ENCODE measurements at regions not wholly inside any gene's neighbourhood (a gene's known extent, or its start where the extent isn't known, plus 50 kb on each side); places are given as distances from the start of the nearest gene placed in this dataset.

GRCh38 chr1:229122606-229123005 is 148.3 kb upstream of the RAB4A start:
- ATAC-seq (no peak), DNase-seq (ENCODE audit: low spot score) (no peak), FAIRE-seq (no peak)
- Histone ChIP-seq H3K4me3 (replicated peaks in 1 of 3; ENCODE audit: insufficient read depth in 1 of 3, low read depth in 2 of 3, low read length in 3 of 3) (no peak overlapping the region), H3K36me3 (replicated peaks in 1 of 2; ENCODE audit: control insufficient read depth in 1 of 2, insufficient read depth in 2 of 2, low read length in 2 of 2) (no peaks in the 10 kb centered on the region), H3K27me3 (ENCODE audit: control insufficient read depth in 1 of 2, insufficient read depth in 2 of 2, low read length in 2 of 2) (no peaks in the 10 kb centered on the region), H3K4me1 (ENCODE audit: insufficient read depth, low read length) (peaks cover 47% of the 10 kb centered on the region), H3K27ac (ENCODE audit: extremely low read length, insufficient read depth, low read length) (no peak overlapping the region), H3K9me3 (ENCODE audit: low read length) (no peaks in the 10 kb centered on the region), H4K20me1 (ENCODE audit: insufficient read depth, low read length) (no peaks in the 10 kb centered on the region), H3K4me2 (ENCODE audit: low read depth, low read length) (no peak overlapping the region), H3K79me2 (ENCODE audit: insufficient read depth, low read length) (no peaks in the 10 kb centered on the region), H2AFZ (ENCODE audit: low read length) (no peak overlapping the region), H3K9ac (ENCODE audit: insufficient read depth, low read depth, low read length) (no peak overlapping the region)
- WGBS (ENCODE audit: low lambda C conversion rate) = 87% methylated on average over 6 of the region's 6 CpGs
- ChIA-PET POLR2A (no interaction called here), CTCF (ENCODE audit: low intra/inter-chr PET ratio, low total read pairs) (no interaction called here)
- intact Hi-C loops (cut with micrococcal nuclease; ENCODE audit: unreplicated experiment) = no loop called here
- in situ Hi-C loops (cut with HindIII; ENCODE audit: extremely low pct_ligation_motif_present, low pct_unique_long_range_greater_than_20kb) = no loop called here
- BruUV-seq (replicated peaks) = no TSS peak
- TF ChIP-seq DPF2 (CRISPR knock-in tag; IDR thresholded peaks at IDR 0.05; ENCODE audit: borderline replicate concordance, low read depth) (no peak), ZNF530 (CRISPR knock-in tag; IDR thresholded peaks at IDR 0.05; ENCODE audit: low read depth) (no peak), POLR2AphosphoS5 (IDR thresholded peaks at IDR 0.05; ENCODE audit: low read depth, low read length) (no peak), PHF8 (CRISPR knock-in tag; IDR thresholded peaks at IDR 0.05) (no peak), RARG (CRISPR knock-in tag; IDR thresholded peaks at IDR 0.05; ENCODE audit: low read depth) (no peak), ZMAT3 (CRISPR knock-in tag; conservative IDR thresholded peaks at IDR 0.05) (no peak), ZNF550 (CRISPR knock-in tag; IDR thresholded peaks at IDR 0.05; ENCODE audit: borderline replicate concordance) (no peak), ZNF816 (CRISPR knock-in tag; IDR thresholded peaks at IDR 0.05; ENCODE audit: borderline replicate concordance) (no peak), ZNF724P (CRISPR knock-in tag; IDR thresholded peaks at IDR 0.05; ENCODE audit: borderline replicate concordance) (no peak), E2F5 (CRISPR knock-in tag; conservative IDR thresholded peaks at IDR 0.05) (no peak), ZNF317 (CRISPR knock-in tag; IDR thresholded peaks at IDR 0.05) (no peak), ISX (CRISPR knock-in tag; conservative IDR thresholded peaks at IDR 0.05) (no peak), ZFP36 (IDR thresholded peaks at IDR 0.05; ENCODE audit: borderline replicate concordance, low read depth, low read length, partially characterized antibody) (no peak), HNF4G (IDR thresholded peaks at IDR 0.05; ENCODE audit: borderline replicate concordance, low read depth, low read length) (no peak), HNF4G (CRISPR knock-in tag; IDR thresholded peaks at IDR 0.05; ENCODE audit: borderline replicate concordance, low read depth) (no peak)
- TF ChIP-seq, protein P1, sequence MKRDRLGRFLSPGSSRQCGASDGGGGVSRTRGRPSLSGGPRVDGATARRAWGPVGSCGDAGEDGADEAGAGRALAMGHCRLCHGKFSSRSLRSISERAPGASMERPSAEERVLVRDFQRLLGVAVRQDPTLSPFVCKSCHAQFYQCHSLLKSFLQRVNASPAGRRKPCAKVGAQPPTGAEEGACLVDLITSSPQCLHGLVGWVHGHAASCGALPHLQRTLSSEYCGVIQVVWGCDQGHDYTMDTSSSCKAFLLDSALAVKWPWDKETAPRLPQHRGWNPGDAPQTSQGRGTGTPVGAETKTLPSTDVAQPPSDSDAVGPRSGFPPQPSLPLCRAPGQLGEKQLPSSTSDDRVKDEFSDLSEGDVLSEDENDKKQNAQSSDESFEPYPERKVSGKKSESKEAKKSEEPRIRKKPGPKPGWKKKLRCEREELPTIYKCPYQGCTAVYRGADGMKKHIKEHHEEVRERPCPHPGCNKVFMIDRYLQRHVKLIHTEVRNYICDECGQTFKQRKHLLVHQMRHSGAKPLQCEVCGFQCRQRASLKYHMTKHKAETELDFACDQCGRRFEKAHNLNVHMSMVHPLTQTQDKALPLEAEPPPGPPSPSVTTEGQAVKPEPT (CRISPR knock-in tag; IDR thresholded peaks at IDR 0.05; ENCODE audit: low read depth) = no peak
- TF ChIP-seq, protein P2, sequence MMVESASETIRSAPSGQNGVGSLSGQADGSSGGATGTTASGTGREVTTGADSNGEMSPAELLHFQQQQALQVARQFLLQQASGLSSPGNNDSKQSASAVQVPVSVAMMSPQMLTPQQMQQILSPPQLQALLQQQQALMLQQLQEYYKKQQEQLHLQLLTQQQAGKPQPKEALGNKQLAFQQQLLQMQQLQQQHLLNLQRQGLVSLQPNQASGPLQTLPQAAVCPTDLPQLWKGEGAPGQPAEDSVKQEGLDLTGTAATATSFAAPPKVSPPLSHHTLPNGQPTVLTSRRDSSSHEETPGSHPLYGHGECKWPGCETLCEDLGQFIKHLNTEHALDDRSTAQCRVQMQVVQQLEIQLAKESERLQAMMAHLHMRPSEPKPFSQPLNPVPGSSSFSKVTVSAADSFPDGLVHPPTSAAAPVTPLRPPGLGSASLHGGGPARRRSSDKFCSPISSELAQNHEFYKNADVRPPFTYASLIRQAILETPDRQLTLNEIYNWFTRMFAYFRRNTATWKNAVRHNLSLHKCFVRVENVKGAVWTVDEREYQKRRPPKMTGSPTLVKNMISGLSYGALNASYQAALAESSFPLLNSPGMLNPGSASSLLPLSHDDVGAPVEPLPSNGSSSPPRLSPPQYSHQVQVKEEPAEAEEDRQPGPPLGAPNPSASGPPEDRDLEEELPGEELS (CRISPR knock-in tag; IDR thresholded peaks at IDR 0.05) = no peak
- TF ChIP-seq, protein P3, sequence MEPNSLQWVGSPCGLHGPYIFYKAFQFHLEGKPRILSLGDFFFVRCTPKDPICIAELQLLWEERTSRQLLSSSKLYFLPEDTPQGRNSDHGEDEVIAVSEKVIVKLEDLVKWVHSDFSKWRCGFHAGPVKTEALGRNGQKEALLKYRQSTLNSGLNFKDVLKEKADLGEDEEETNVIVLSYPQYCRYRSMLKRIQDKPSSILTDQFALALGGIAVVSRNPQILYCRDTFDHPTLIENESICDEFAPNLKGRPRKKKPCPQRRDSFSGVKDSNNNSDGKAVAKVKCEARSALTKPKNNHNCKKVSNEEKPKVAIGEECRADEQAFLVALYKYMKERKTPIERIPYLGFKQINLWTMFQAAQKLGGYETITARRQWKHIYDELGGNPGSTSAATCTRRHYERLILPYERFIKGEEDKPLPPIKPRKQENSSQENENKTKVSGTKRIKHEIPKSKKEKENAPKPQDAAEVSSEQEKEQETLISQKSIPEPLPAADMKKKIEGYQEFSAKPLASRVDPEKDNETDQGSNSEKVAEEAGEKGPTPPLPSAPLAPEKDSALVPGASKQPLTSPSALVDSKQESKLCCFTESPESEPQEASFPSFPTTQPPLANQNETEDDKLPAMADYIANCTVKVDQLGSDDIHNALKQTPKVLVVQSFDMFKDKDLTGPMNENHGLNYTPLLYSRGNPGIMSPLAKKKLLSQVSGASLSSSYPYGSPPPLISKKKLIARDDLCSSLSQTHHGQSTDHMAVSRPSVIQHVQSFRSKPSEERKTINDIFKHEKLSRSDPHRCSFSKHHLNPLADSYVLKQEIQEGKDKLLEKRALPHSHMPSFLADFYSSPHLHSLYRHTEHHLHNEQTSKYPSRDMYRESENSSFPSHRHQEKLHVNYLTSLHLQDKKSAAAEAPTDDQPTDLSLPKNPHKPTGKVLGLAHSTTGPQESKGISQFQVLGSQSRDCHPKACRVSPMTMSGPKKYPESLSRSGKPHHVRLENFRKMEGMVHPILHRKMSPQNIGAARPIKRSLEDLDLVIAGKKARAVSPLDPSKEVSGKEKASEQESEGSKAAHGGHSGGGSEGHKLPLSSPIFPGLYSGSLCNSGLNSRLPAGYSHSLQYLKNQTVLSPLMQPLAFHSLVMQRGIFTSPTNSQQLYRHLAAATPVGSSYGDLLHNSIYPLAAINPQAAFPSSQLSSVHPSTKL (CRISPR knock-in tag; IDR thresholded peaks at IDR 0.05) = no peak

All from HepG2 (cell line).